Posterior cingulate gyrus (tissue), 11 donors: ENCODE measurements at regions not wholly inside any gene's neighbourhood (a gene's known extent, or its start where the extent isn't known, plus 50 kb on each side); places are given as distances from the start of the nearest gene placed in this dataset.
"Not testable (repeated sequence)": the region's sequence is repeated elsewhere in the genome, so short reads cannot be mapped to it uniquely, and the experiment has no call there.

Source experiments
- DNase-seq, 10 donors: peaks; one replicate each; pipeline versions ENCODE4 v3.0.0 to v3.0.0-alpha.2; 2020 to 2021; ENCODE audit warnings: mixed read lengths in 3 of 10
- intact Hi-C: fragments of 100-400 bp; cut with DNase I; formaldehyde crosslinking; loops from one replicate; pipeline ENCODE4 v1.15.1; 2023

DNA sequence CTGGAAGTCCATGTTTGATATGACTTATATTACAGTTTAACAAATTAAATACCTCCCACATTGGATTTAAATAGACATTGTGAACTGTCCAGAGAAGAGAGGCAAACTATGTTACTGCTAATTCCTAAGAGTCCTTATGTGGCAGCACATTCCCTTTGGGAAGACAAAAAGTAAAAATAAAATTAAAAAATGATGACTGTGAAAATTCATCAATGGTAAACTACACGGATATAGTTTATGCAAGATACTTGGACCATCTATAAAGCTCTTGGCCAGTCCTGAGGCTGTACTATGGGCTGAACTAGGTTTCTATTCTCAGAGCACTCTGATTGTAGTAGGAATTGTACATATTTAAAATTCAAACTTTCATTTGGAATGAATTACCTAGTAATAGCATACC is 206.4 kb downstream of the LRRK2 start:
- intact Hi-C loops, result no loop called here
- DNase-seq, result no peak

DNA sequence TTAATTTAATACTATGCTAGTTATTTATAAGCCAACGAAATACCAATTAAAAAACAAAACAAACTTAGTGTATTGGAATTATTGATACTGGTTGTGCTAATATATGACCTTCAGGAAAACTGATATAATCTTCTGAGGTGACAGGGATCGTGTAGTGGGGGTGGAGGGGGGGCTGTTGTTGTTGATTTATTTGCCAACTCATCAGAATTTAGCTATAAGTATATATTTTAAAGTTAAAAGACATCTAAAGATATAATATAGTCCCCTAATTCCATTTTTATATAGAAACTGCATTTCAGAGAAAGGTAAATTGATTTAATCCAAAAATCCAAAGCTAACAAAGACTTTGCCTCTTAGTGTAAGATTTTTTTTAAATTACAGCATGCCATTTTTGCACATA is 210.5 kb downstream of the LRRK2 start:
- intact Hi-C loops, result no loop called here
- DNase-seq, result no peak

DNA sequence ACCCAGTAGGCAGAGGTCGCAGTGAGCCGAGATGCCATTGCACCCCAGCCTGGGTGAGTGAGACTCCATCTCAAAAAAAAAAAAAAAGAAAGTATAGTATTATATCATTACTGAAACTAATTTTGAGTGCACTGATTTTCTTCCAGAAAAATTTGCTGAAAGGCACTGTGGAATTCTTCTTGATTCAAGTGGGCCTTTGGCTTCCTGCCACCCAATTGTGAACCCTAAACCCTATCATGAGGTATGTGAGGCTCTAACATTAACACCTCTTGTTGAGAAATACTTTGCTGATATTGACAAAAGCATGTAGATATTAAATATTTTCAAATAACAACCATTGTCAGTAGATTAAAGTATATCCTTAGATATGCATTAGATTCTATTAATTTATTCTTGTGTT is 211.2 kb downstream of the LRRK2 start:
- intact Hi-C loops, result no loop called here
- peak in 1 of 10 donors; percentile 66 for DNase-seq

DNA sequence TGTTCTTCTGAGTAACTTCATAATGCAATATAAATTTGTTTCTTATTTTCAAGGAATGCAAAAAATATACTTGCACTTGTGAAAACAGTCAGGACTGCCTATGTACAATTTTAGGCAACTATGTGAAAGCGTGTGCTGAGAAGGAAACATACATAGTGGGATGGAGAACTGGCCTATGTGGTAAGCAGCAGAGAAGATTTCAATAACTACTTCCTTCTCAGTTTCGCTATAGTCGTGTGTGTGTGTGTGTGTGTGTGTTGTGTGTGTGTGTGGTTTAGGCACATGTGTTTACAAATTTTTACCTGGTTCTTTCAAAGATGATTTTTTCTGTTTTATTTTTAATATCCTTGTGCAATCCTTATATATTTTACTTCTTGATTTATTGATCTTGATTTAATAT is 211.8 kb downstream of the LRRK2 start:
- intact Hi-C loops, result no loop called here
- DNase-seq, result no peak

DNA sequence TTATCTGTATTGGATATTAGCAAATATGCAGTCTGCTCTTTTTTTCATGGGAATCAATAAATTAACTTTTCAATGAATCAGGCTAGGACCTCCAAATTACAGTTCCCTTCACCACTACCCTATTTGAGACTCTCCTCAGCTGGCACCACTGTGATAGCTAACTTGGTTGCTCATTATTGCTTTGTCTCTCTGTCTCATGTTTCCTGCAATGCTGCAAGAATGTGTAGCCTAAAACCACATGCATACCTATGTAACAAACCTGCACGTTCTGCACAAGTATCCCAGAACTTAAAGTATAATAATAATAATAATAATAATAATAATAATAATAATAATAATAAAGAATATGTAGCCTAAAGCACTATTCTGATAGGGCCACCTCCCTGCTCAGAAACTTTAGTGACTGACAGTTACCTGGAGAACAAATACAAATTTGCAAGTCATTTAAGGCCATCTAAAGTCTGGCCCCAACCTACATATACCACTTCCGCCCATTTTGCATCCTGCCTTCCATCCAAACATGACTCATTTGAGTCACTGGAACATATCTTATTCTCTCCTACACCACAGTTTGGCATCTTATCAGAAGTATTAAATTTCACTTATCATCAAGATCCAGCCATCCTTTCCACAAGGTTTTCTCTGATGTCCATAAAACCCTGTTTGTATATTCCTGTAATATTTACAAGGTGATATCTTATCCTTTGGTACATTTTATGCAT is 215.1 kb downstream of the LRRK2 start:
- no peak for DNase-seq
- intact Hi-C loops, result no loop called here

DNA sequence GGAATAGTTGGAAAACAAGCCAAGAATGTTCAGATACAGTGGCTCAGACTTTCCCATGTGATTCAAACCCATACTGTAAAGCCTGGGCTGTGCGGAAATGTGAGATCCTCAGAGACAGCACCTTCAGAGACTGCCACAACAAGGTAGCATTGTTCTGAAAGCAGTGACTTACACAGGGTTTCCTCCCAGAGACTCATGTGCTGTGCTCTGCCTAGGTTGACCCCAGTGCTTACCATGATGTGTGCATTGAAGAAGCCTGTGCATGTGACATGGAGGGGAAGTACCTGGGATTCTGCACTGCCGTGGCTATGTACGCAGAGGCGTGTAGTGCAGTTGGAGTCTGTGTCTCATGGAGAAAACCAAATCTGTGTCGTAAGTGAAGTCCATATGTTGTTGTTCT is 219.4 kb downstream of the LRRK2 start:
- intact Hi-C loops, result no loop called here
- peak in 1 of 10 donors; percentile 17 for DNase-seq

DNA sequence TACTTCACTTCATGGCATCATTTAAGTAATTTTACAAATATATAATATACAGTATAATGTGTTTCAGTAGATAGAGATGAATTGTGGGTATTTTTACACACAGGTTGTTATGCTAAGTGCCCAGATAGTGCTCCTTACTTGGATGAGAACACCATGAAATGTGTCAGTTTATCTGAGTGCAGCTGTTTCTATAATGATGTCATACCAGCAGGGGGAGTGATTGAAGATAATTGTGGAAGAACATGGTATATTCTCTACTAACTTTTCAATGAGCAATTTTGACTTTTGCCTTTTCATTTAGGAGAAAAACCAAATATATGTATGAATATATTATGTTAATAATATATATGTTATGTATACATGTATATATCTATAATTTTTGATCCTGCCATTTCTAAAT is 221.6 kb downstream of the LRRK2 start:
- DNase-seq, result no peak
- intact Hi-C loops, result no loop called here

DNA sequence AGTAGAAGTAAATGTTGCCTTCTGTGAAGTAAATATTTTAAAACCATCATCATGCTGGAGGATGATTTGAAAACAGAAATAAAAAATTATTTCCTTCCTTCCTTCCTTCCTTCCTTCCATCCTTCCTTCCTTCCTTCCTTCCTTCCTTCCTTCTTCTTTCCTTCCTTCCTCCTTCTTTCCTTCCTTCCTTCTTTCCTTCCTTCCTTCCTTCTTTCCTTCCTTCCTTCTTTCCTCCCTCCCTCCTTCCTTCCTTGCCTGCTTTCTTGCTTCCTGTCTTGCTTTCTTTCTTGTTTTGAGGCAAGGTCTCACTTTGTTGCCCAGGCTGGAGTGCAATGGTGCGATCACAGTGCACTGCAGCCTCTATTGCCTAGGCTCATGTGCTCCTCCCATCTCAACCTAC is 223.7 kb downstream of the LRRK2 start:
- intact Hi-C loops, DNase-seq: not testable (repeated sequence)

DNA sequence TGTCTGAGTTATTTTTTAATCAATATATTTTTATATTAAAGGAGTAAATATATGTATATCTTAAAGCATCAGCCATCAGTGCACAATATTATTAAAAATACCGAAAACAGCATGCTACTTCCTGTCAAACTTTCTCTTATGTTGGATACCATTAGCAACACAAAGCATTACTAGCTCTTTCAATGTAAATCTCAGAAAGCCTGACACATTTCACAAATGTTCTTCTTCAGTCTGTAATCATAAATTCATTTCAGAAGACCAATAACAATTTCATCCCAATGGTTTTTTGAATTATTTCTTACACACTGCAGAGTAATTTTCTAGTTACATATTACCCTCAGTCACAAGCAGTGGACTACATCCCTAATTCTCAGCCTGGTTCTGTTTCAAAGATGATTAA is 226.9 kb downstream of the LRRK2 start:
- intact Hi-C loops, result no loop called here
- no peak for DNase-seq

DNA sequence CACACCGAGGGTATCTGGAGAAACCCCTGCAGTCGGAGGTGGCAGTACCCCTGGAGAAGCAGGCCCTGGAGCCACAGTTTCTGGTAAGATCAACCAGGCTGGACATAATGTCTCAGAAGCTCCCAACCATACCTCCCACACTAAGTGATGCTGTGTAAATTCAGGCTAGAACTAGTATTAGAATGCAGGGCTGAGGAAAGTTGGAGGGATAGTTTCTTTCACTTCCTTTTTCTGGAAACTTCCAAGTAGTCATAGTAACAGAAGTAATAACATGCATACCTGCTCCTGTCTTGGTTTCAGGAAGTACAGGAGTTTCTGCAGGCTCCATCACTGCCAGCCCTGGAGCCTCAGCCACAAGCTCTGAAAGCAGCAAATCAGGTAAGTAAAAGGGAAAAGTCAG is 228.1 kb upstream of the CNTN1 start:
- intact Hi-C loops, result no loop called here

DNA sequence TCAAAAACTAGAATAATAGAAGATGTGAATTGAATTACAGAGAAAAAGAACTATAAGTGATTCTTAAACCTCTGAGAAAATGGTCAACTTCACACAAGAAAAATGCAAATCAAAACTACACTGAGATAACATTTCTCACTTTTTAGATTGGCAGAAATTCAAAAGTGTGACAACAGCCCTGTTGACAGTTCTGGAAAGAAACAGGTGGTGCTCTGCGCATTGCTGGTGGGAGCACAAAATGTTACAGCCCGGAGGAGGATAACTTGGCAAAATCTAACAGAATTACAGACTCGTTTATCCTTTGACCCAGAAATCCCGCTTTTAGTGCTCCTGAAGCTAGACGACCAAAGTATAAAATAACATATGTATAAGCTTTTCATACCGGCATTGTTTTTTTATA is 222.5 kb upstream of the CNTN1 start:
- no peak for DNase-seq

More for the DNA sequence above, 228.1 kb upstream of the CNTN1 start:
- DNase-seq, result no peak

DNA sequence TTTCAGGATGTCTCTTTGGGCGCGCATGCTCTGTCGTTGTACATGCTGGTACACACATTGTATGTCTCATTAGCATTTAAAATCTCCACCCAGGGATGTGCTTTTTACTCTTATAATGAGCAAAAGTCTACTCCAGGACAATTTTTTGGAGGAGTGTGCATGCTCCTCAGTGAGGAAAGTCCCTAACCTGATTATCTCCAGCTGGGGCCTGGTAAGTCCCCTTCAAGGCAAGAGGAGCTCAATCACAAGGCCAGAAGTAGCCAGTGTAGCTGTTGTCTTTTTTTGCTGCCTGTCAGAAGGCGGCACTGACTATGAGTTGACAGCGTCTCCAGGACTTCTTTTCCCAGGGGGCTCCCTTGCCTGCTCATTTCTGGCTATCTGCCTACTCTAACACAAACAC is 218.3 kb upstream of the CNTN1 start:
- no peak for DNase-seq

More for the DNA sequence above, 222.5 kb upstream of the CNTN1 start:
- intact Hi-C loops, result no loop called here

DNA sequence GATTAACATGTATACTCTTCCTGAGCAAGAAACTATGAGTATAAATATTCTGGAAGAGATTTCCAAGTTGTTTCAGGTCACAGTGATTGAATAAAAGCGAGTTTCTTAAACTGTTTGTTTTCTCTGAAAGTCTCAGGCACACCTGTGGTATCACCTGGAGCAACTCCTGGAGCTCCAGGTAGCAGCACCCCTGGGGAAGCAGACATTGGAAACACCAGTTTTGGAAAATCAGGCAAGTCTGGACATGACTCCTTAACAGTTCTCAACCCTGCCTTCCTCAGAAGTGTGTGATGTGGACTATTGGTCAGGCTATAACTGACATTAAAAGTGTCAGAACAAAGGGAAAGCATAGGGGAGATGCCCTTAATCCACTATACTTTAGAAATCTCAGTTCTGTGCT is 217.6 kb upstream of the CNTN1 start:
- no peak for DNase-seq
- intact Hi-C loops, result no loop called here

More for the DNA sequence above, 218.3 kb upstream of the CNTN1 start:
- intact Hi-C loops, result no loop called here

DNA sequence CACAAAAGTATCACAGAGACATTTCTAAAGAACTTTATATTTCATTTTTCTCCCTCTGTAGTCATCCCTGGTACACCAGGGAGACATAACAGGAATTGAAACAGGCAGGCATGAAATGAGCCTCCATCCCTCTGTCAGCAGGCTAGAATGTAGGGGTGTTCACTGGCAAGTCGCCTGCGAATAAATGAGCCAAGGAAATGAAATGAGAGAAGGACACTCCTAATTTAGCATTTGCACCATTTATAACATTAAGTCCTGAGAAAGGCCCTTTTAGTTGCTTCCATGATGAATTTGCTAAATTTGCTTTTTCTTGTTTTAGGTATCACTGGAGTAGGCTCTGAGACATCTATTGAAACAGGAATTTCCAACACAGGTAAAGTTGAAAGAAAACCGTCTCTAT is 192.4 kb upstream of the CNTN1 start:
- peak in 1 of 10 donors; percentile 14 for DNase-seq
- intact Hi-C loops, result no loop called here

DNA sequence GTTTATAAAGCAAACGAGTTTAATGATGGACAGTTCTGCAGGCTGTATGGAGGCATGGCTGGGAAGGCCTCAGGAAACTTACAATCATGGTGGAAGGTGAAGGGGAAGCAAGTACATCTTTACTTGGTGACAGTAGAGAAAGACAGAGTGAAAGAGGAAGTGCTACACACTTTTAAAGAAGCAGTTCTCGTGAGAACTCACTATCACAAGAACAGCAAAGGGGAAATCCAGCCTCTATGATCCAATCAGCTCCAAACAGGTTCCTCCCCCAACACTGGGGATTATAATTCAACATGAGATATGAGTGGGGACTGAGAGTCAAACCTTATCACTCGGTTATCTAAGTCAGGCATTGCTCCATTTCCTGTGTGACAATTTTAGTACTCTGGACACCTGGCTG is 189.9 kb upstream of the CNTN1 start:
- intact Hi-C loops, result no loop called here
- DNase-seq, result no peak

DNA sequence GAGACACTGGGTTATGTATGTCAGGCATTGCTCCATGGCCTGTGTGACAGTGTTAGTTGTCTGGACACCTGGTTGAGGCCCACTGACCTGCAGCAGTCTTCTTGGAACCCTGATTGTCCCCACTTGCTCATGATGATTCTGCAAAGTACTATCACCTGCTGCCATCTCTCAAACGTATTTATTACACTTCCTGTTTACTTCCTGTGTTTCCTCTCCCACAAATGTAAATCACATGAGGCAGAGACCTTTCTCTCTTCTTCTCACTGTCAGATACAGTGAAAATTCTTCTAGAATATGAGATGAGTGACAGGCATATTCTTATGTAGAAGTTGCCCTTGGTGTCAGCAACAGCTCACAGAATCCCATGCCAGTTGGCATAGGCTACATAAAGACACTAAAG is 186.9 kb upstream of the CNTN1 start:
- intact Hi-C loops, result no loop called here
- DNase-seq, result no peak

DNA sequence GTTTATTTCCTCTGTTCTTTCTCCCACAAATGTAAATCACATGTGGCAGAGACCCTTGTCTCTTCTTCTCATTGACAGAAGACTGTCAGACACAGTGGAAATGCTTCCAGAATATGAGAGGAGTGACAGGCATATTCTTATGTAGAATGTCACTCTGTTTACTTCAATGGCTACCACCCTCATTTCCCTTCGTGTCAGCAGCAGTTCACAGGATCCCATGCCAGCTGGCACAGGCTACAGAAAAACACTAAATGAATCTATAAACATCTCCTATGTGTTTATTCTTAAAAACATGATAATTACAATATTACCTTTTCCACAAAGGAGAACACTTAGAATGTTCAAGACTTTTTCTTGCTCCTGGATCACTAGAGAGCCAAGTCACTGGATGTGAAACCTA is 183.8 kb upstream of the CNTN1 start:
- intact Hi-C loops, result no loop called here
- DNase-seq, result no peak

DNA sequence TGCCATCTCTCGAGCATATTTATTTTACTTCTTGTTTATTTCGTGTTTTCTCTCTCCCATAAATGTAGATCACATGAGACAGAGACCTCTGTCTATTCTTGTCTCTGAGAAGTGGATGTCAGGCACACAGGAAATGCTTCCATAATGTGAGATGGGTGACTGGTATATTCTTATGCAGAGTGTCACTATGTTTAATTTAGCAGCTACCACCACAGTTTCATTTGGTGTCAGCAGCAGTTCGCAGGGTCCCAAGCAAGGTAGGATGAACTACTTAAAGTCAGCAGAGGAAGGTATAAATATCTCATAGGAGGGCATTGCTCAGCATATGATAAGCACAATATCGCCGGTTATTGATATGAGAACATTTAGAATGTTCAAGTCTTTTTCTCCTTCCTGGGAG is 180.9 kb upstream of the CNTN1 start:
- intact Hi-C loops, result no loop called here
- no peak for DNase-seq

DNA sequence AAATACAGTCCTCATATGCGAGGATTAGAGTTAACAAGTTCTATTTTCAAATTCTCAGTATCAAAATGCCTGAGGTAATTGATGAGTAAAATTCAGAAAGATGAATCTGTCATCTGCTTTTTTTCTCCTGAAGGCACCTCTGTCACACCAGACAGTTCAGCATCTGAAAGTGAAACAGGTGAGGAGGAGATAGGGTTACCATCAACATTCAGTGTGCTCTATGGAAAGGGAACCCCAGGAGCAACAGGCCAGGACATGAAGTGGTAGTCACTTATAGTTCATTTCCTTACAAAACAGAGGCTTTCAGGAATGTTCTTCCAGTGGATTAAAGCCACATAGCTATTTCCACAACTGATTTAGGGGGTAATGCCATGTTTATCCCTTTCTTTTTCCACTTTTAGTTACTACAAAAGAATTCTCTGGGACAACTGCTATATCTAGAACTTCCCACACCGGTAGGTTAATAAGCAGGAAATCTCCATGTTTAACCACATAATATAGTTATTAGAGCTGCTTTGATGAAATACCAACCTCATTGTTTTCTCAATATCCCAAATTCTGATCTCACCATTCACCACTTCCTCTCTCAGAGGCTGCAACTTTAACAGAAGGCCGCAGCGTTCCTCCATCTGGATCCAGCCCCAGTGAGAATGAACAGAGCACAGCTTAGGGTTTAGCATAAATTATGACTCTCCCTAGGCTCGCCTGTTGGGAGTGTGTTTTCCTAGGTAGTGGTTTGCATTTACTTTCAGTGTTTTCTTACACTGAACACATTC is 177.0 kb upstream of the CNTN1 start:
- DNase-seq, result no peak
- intact Hi-C loops, result no loop called here

DNA sequence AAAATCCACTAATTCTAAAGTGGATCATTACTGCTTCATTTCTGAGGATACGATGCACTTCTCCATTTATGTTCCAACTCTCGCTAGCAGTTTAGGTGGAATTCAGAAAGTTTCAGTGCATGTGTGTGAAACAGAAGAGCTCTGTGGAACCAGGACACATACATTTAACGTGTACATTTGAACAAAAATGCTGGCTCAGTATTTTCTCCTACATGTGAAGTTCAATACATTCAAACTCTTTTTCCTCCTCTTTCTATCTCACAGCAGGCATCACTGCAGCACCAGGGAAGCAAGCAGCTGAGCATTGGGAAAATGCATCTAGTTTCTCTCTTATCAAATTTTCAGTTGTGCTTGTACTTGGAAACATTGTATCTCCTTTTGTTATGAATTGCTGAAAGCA is 169.4 kb upstream of the CNTN1 start:
- DNase-seq, result no peak
- intact Hi-C loops, result no loop called here

DNA sequence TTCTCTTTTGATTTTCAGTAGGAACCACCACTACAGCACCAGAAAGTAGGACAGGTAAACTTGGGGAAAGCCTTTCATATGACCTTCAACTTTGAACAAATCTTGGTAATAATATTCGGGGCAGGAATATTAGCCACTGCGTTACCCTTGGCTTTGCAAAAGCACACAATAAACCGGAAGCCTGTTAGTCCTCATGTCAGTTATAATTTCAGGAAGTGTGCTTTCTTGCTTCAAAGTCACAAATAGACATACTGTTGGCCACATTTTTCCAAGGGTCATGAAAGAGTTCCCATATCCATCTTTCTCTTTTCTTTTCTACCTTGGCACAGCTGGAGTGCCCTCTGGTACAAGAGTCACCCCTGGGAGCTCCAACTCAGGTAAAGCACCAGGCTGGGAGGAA is 167.2 kb upstream of the CNTN1 start:
- intact Hi-C loops, result no loop called here

DNA sequence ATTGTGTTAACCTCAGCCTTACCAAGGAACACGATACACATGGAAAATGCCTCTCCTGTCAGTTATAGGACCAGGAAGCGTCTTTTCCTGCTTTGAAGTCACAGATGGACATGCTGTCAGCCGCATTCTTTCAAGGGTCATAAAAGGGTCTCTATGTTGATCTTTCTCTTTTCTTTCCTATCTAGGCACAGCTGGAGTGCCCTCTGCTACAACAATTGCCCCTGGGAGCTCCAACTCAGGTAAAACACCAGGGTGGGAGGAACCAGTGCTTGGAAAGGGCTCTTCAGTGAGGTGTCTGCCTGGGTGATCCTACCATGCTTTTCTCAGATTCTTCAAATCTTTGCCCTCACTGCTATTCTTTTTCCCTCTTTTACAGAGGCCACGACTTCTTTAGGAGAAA is 157.4 kb upstream of the CNTN1 start:
- intact Hi-C loops, result no loop called here
- no peak for DNase-seq

More for the DNA sequence above, 167.2 kb upstream of the CNTN1 start:
- DNase-seq, result no peak
